Heart left ventricle (tissue), 13 donors: ENCODE measurements at regions not wholly inside any gene's neighbourhood (a gene's known extent, or its start where the extent isn't known, plus 50 kb on each side); places are given as distances from the start of the nearest gene placed in this dataset.
"Not testable (repeated sequence)": the region's sequence is repeated elsewhere in the genome, so short reads cannot be mapped to it uniquely, and the experiment has no call there.

ENCODE experiments used
- CTCF ChIP-seq, 12 donors: fragments of 200-600 bp; sonication (generic) in 4 of 12; IDR thresholded peaks; one replicate each; pipeline versions ENCODE4 v1.5.0 to v1.8.0; 2018 to 2022; ENCODE audit warnings: antibody characterized with exemption in 12 of 12, mild to moderate bottlenecking in 5 of 12
- POLR2A ChIP-seq, 2 donors: fragments of 450-650 bp; IDR thresholded peaks; one replicate each; pipeline ENCODE4 v1.6.1; 2017; ENCODE audit warnings: antibody characterized with exemption in 2 of 2, mild to moderate bottlenecking in 2 of 2, moderate library complexity in 2 of 2
- donor health status: ischemic (EF 13 %, LVEDD 7.1; RV severe dilation, severe dysfunction).
- donor health status: DM: no; HTN: yes; CAD: no.
- donor health status: DM: no; HTN: no; CAD: no.
- donor health status: ischemic (EF 25% LVEDD 6.9; RV normal size, moderate dysfunction).
- donor health status: ischemic (EF 25% LVEDD 5.7; RV mildly dilated, moderate dysfunction).
- donor health status: ischemic (EF 35%, LVEDD 5.7; RV mildly dilated, moderate dysfunction).
- donor health status: nonischemic (EF 11% LVEDD 7.7; RV severe dilation, severe dysfunction).
- donor health status: DM: yes; HTN: yes; CAD: no.
- donor health status: PGD.
- donor health status: ischemic (EF 29% LVEDD 5.4; RV normal size, mild dysfunction).
- donor health status: nonischemic (EF 23%, LVEDD 6.1; RV moderate dilation, normal function).

GRCh38 chr19:31537902-31538301 is 188.7 kb upstream of the TSHZ3 start:
- not testable (repeated sequence) for TF ChIP-seq CTCF, POLR2A (IDR thresholded peaks at IDR 0.05)
